IMR-90 (cell line): ENCODE measurements at regions not wholly inside any gene's neighbourhood (a gene's known extent, or its start where the extent isn't known, plus 50 kb on each side); places are given as distances from the start of the nearest gene placed in this dataset.

ENCODE experiments used
- ATAC-seq: fragments of 200-7000 bp; cut with Tn5 transposase; 2 replicates; pipeline ENCODE4 v1.9.1; 2020; ENCODE audit warnings: low read depth, mild to moderate bottlenecking, moderate library complexity
- BruUV-seq: library from RNA; stranded (reverse); fragments of 400-500 nt; replicated peaks from 2 replicates; lab custom pipeline; 2021; lab: Mats Ljungman, UMichigan
- CTCF ChIA-PET: fragments of 300-600 bp; formaldehyde crosslinking; extraction: SDS; loops from one replicate; lab custom pipeline; 2021; ENCODE audit warnings: antibody characterized with exemption; lab: Yijun Ruan, JAX
- POLR2A ChIA-PET: fragments of 300-600 bp; sonication (Branson Sonifier 250); formaldehyde crosslinking; loops from one replicate; lab custom pipeline; 2022; ENCODE audit warnings: antibody characterized with exemption; ENCODE audit not compliant: unreplicated experiment; lab: Charles Lee
- DNase-seq: peaks from one replicate; pipeline ENCODE4 v3.0.0; 2013
- H2AFZ ChIP-seq: replicated peaks from 2 replicates; pipeline ENCODE3; 2013; ENCODE audit warnings: low read length, mild to moderate bottlenecking; ENCODE audit not compliant: poor library complexity
- H2AK5ac ChIP-seq: 2 replicates; pipeline ENCODE4 v1.6.1; 2013; ENCODE audit warnings: low read depth, low read length, inconsistent platforms
- H2AK9ac ChIP-seq: replicated peaks from 2 replicates; pipeline ENCODE3; 2013; ENCODE audit warnings: mild to moderate bottlenecking, low read depth, low read length, moderate library complexity; ENCODE audit not compliant: poor library complexity
- H2BK120ac ChIP-seq: 2 replicates; pipeline ENCODE4 v1.6.1; 2013; ENCODE audit warnings: low read depth, low read length, inconsistent platforms
- H2BK15ac ChIP-seq: 3 replicates; pipeline ENCODE4 v1.6.1; 2013; ENCODE audit warnings: low read depth, low read length, inconsistent platforms
- H2BK20ac ChIP-seq: 2 replicates; pipeline ENCODE4 v1.6.1; 2013; ENCODE audit warnings: low read depth, mild to moderate bottlenecking, inconsistent platforms, low read length, moderate library complexity
- H2BK5ac ChIP-seq: 2 replicates; pipeline ENCODE4 v1.6.1; 2013; ENCODE audit warnings: mild to moderate bottlenecking, low read depth, low read length, inconsistent platforms; ENCODE audit not compliant: poor library complexity, severe bottlenecking
- H3K14ac ChIP-seq: replicated peaks from 2 replicates; pipeline ENCODE4 v1.6.1; 2013; ENCODE audit warnings: low read depth, low read length, inconsistent platforms
- H3K18ac ChIP-seq: 2 replicates; pipeline ENCODE4 v1.6.1; 2013; ENCODE audit warnings: low read depth, low read length, control low read depth
- H3K23ac ChIP-seq: 2 replicates; pipeline ENCODE4 v1.6.1; 2013; ENCODE audit warnings: low read depth, low read length, inconsistent platforms
- H3K27ac ChIP-seq: 2 replicates; pipeline ENCODE4 v1.5.1; 2013; ENCODE audit warnings: mild to moderate bottlenecking, control low read depth, low read length; ENCODE audit not compliant: insufficient read depth
- H3K27me3 ChIP-seq: 2 replicates; pipeline ENCODE4 v1.6.1; 2013; ENCODE audit warnings: low read length; ENCODE audit not compliant: control insufficient read depth, insufficient read depth
- H3K36me3 ChIP-seq: 2 replicates; pipeline ENCODE4 v1.6.1; 2013; ENCODE audit warnings: low read length, mixed read lengths; ENCODE audit not compliant: control insufficient read depth, insufficient read depth
- H3K4ac ChIP-seq: 2 replicates; pipeline ENCODE4 v1.6.1; 2013; ENCODE audit warnings: low read depth, low read length, inconsistent platforms
- H3K4me1 ChIP-seq: 2 replicates; pipeline ENCODE4 v1.6.1; 2013; ENCODE audit warnings: low read length, mixed read lengths; ENCODE audit not compliant: control insufficient read depth, insufficient read depth
- H3K4me2 ChIP-seq: 2 replicates; pipeline ENCODE4 v1.6.1; 2013; ENCODE audit warnings: low read depth, mild to moderate bottlenecking, control low read depth, low read length, moderate library complexity
- H3K4me3 ChIP-seq: 2 replicates; pipeline ENCODE4 v1.5.1; 2013; ENCODE audit warnings: low read depth, mild to moderate bottlenecking, control low read depth, low read length, moderate library complexity; ENCODE audit not compliant: insufficient read depth
- H3K56ac ChIP-seq: 2 replicates; pipeline ENCODE4 v1.6.1; 2013; ENCODE audit warnings: low read length, inconsistent platforms; ENCODE audit not compliant: insufficient read depth; ENCODE audit errors: extremely low read depth
- H3K79me1 ChIP-seq, 2 experiments: 2 replicates each; pipeline ENCODE4 v1.6.1; 2013; ENCODE audit warnings: low read length in 2 of 2, inconsistent platforms in 1 of 2, low read depth in 1 of 2
- H3K9ac ChIP-seq: 2 replicates; pipeline ENCODE4 v1.6.1; 2013; ENCODE audit warnings: low read depth, low read length, control low read depth
- H3K9me1 ChIP-seq: 2 replicates; pipeline ENCODE4 v1.6.1; 2013; ENCODE audit warnings: low read length, inconsistent platforms; ENCODE audit not compliant: insufficient read depth
- H3K9me3 ChIP-seq: 2 replicates; pipeline ENCODE4 v1.6.1; 2013; ENCODE audit warnings: low read length; ENCODE audit not compliant: control insufficient read depth, insufficient read depth
- H4K20me1 ChIP-seq: 2 replicates; pipeline ENCODE4 v1.6.1; 2013; ENCODE audit warnings: low read length, inconsistent platforms; ENCODE audit not compliant: insufficient read depth
- H4K5ac ChIP-seq: 2 replicates; pipeline ENCODE4 v1.6.1; 2013; ENCODE audit warnings: mild to moderate bottlenecking, low read depth, low read length, control low read depth
- H4K8ac ChIP-seq, 2 experiments: 2 replicates each; pipeline ENCODE4 v1.6.1; 2013; ENCODE audit warnings: low read depth in 2 of 2, low read length in 2 of 2, control low read depth in 1 of 2, inconsistent platforms in 1 of 2
- H4K91ac ChIP-seq: 2 replicates; pipeline ENCODE4 v1.6.1; 2013; ENCODE audit warnings: low read depth, low read length, inconsistent platforms; ENCODE audit not compliant: insufficient read depth
- BHLHE40 ChIP-seq: fragments of 150-350 bp; IDR thresholded peaks from 2 replicates; pipeline ENCODE4 v1.6.1; 2016; ENCODE audit warnings: mild to moderate bottlenecking, low read depth, low read length
- CEBPB ChIP-seq: IDR thresholded peaks from 2 replicates; pipeline ENCODE4 v1.6.1; 2012; ENCODE audit warnings: low read depth, low read length, improper control_type of control experiment
- MXI1 ChIP-seq: IDR thresholded peaks from 2 replicates; pipeline ENCODE4 v1.6.1; 2012; ENCODE audit warnings: low read depth, mild to moderate bottlenecking, low read length, moderate library complexity, borderline replicate concordance
- NFE2L2 ChIP-seq: fragments of 150-350 bp; IDR thresholded peaks from 2 replicates; pipeline ENCODE4 v1.6.1; 2016; ENCODE audit warnings: low read depth, mild to moderate bottlenecking, low read length
- POLR2A ChIP-seq: IDR thresholded peaks from 2 replicates; pipeline ENCODE4 v1.6.1; 2012; ENCODE audit warnings: mild to moderate bottlenecking, low read depth, low read length
- WGBS, 2 experiments: methylation state at CpG; one replicate each; pipeline versions ENCODE4 v1.1.5 to v1.1.7; 2013; ENCODE audit warnings: missing lambda C conversion rate in 2 of 2; ENCODE audit not compliant: insufficient read length in 1 of 2; ENCODE audit errors: extremely low coverage in 2 of 2; 5-methylcytosine and 5-hydroxymethylcytosine counted together
- dilution Hi-C: fragments of 300-500 bp; cut with HindIII; formaldehyde crosslinking; loops from one replicate; pipeline ENCODE4 v1.14.3; 2018; ENCODE audit warnings: low sequenced_read_pairs; ENCODE audit not compliant: unreplicated experiment
- in situ Hi-C: fragments of 300-500 bp; cut with MboI; formaldehyde crosslinking; loops from 3 replicates; pipeline ENCODE4 v1.14.3; 2019; ENCODE audit warnings: low sequenced_read_pairs, inconsistent platforms, mixed read lengths
- intact Hi-C: fragments of 100-400 bp; cut with micrococcal nuclease; formaldehyde crosslinking; loops from 2 replicates; pipeline ENCODE4 v1.10.0; 2022

DNA sequence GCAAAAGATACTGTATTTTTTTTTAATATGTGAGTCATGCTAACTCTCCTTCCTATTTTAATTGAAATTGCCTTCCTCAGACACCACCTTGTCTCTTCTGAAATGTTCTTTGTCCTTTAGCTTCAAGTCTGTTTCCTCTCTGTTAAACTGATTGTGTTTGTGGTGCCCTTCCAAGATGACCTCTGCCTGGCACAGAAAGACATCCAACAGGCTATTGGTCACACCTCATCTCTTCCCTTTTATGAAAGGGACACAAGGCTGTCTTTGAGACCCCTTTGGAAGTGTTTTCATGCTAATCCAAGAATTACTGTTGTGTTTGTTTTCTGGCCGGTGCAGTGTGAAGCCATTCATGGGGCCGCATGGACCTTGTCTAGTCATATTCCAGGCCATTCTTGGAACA, 94.0 kb upstream of the PIK3C3 start:
- TF ChIP-seq BHLHE40 (no peak), NFE2L2 (no peak), CEBPB (no peak), MXI1 (no peak), POLR2A (no peak)
- no peak overlapping the region for H2BK15ac ChIP-seq
- H3K27me3 ChIP-seq: peaks cover 5% of the 10 kb centered on the region
- DNase-seq (no peak), ATAC-seq (no peak)
- H3K4me2 ChIP-seq: no peak overlapping the region
- no peak overlapping the region for H2AK9ac ChIP-seq
- H3K14ac ChIP-seq: no peak overlapping the region
- H3K4me3 ChIP-seq: no peak overlapping the region
- H3K23ac ChIP-seq: no peak overlapping the region
- no peaks in the 10 kb centered on the region for H3K9me3 ChIP-seq
- H4K91ac ChIP-seq: no peak overlapping the region
- H4K5ac ChIP-seq: no peak overlapping the region
- no peak overlapping the region for H2AK5ac ChIP-seq
- ChIA-PET CTCF (no interaction called here), POLR2A (no interaction called here)
- H3K9ac ChIP-seq: no peak overlapping the region
- no peaks in the 10 kb centered on the region for H3K79me1 ChIP-seq
- H3K18ac ChIP-seq: no peak overlapping the region
- no peak overlapping the region for H3K4ac ChIP-seq
- intact Hi-C loops (no loop called here), in situ Hi-C loops (no loop called here), dilution Hi-C loops (no loop called here)
- H4K20me1 ChIP-seq: no peaks in the 10 kb centered on the region
- no peaks in the 10 kb centered on the region for H3K9me1 ChIP-seq
- no peaks in the 10 kb centered on the region for H3K4me1 ChIP-seq
- H3K36me3 ChIP-seq: no peaks in the 10 kb centered on the region
- no peak overlapping the region for H3K56ac ChIP-seq
- no peak overlapping the region for H2BK120ac ChIP-seq
- WGBS, 2 experiments: 67% methylated on average over 2 of the region's 2 CpGs; no CpG with 5 or more reads in 1 of the 2 experiments
- no peak overlapping the region for H2AFZ ChIP-seq
- no peak overlapping the region for H4K8ac ChIP-seq
- no TSS peak for BruUV-seq
- H2BK5ac ChIP-seq: no peak overlapping the region
- H3K27ac ChIP-seq: no peak overlapping the region
- H2BK20ac ChIP-seq: no peak overlapping the region
